ENCODE measurements at regions not wholly inside any gene's neighbourhood (a gene's known extent, or its start where the extent isn't known, plus 50 kb on each side); places are given as distances from the start of the nearest gene placed in this dataset.

DNA sequence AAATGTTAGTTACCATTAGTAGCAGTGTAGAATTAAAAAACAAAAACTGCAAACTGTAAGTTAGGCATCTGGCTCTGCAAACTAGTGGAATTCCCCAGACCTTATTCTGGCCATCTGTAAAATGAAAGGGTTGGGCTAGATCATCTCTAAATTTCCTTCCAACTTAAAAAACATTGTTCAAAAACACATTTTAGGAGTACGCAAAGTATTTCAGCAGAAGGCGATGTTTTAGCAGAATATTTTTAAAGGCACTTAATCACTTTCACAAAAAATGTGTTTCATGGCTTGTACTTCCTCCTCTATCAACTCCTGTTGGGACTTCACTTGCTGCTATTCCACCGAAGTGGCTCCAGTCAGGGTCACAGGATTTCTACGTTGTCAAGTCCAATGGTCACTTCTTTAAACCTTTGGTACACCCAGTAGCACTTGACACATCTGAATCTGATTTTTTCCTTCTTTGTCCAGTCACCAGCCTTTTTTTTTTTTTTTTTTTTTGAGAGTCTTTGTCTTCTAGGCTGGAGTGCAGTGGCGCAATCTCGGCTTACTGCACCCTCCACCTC is 169.0 kb downstream of the AHR start:
- H3K9me3 Mint-ChIP-seq (ENCODE audit: insufficient read depth): no peaks in the 10 kb centered on the region
- POLR2A ChIA-PET: no interaction called here
- CTCF ChIA-PET: no interaction called here

DNA sequence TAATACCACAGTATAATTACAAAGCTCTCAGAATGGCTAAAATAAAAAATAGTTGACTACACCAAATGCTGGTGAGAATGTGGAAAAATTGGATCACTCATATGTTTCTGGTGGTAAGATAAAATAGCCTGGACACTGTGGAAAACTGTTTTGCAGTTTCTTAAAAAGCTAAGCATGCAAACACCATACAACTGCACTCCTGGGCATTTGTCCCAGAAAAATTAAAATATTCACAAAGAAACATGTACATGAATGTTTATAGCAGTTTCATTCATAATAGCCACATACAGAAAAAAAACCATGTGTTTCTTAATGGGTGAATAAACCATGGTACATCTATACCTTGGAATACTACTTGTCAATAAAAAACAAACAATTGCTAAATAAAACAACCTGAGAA is 172.9 kb downstream of the AHR start:
- ATAC-seq: no peak
- peaks cover 3% of the 10 kb centered on the region for H3K4me1 Mint-ChIP-seq (ENCODE audit: low read depth)
- H3K4me3 Mint-ChIP-seq: no peak overlapping the region
- ChIA-PET POLR2A (no interaction called here), CTCF (no interaction called here)
- no peak for DNase-seq
- no peak overlapping the region for H3K27ac Mint-ChIP-seq
- peaks cover 9% of the 10 kb centered on the region for H3K27me3 Mint-ChIP-seq (ENCODE audit: low read depth)
- no peaks in the 10 kb centered on the region for H3K9me3 Mint-ChIP-seq (ENCODE audit: insufficient read depth)
- H3K36me3 Mint-ChIP-seq (ENCODE audit: low read depth): no peaks in the 10 kb centered on the region

More for the DNA sequence above, 169.0 kb downstream of the AHR start:
- ATAC-seq (no peak), DNase-seq (no peak)
- Mint-ChIP-seq H3K4me1 (ENCODE audit: low read depth) (peaks cover 20% of the 10 kb centered on the region), H3K27ac (no peak overlapping the region), H3K27me3 (ENCODE audit: low read depth) (peaks cover 11% of the 10 kb centered on the region), H3K4me3 (no peak overlapping the region), H3K36me3 (ENCODE audit: low read depth) (no peaks in the 10 kb centered on the region)

DNA sequence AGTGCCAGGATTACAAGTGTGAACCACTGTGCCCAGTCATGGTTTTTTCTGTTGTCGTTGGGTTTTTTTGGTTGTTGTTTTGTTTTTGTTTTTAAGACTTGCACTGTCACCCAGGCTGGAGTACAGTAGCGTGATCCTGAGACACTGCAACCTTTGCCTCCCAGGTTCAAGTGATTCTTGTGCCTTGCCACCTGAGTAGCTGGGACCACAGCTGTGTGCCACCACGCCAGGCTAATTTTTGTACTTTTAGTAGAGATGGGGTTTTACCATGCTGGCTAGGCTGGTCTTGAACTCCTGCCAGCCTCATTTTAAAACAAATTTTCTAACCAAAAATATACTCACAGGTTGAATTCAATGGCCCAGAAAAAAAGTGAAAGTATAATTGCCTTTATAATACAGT is 174.1 kb downstream of the AHR start:
- Mint-ChIP-seq H3K4me3 (no peak overlapping the region), H3K27ac (no peak overlapping the region), H3K9me3 (ENCODE audit: insufficient read depth) (no peaks in the 10 kb centered on the region), H3K27me3 (ENCODE audit: low read depth) (peaks cover 9% of the 10 kb centered on the region), H3K4me1 (ENCODE audit: low read depth) (no peaks in the 10 kb centered on the region), H3K36me3 (ENCODE audit: low read depth) (no peaks in the 10 kb centered on the region)
- POLR2A ChIA-PET: no interaction called here
- ATAC-seq (no peak), DNase-seq (no peak)
- CTCF ChIA-PET: no interaction called here

DNA sequence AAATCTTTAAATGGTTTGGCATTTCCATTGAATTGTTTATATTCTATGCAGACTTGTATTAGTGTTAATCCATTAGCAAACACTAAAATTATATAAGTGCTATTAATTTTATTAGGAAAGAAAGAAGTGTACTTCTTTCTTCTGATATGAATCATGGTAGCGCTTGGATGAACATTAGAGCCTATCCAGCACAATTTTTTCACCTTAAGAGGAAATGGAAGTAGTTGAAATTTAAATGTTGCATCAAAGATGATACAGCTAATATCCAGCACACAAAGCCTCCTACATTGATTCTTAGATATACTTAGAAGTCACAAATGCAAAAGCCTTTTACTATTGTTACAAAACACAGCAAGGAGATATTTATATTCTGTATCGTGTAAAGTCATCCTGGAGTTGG is 174.5 kb downstream of the AHR start:
- Mint-ChIP-seq H3K27ac (no peak overlapping the region), H3K27me3 (ENCODE audit: low read depth) (peaks cover 9% of the 10 kb centered on the region), H3K4me1 (ENCODE audit: low read depth) (no peaks in the 10 kb centered on the region), H3K4me3 (no peak overlapping the region), H3K9me3 (ENCODE audit: insufficient read depth) (no peaks in the 10 kb centered on the region), H3K36me3 (ENCODE audit: low read depth) (no peaks in the 10 kb centered on the region)
- POLR2A ChIA-PET: no interaction called here
- DNase-seq (no peak), ATAC-seq (no peak)
- CTCF ChIA-PET: no interaction called here

DNA sequence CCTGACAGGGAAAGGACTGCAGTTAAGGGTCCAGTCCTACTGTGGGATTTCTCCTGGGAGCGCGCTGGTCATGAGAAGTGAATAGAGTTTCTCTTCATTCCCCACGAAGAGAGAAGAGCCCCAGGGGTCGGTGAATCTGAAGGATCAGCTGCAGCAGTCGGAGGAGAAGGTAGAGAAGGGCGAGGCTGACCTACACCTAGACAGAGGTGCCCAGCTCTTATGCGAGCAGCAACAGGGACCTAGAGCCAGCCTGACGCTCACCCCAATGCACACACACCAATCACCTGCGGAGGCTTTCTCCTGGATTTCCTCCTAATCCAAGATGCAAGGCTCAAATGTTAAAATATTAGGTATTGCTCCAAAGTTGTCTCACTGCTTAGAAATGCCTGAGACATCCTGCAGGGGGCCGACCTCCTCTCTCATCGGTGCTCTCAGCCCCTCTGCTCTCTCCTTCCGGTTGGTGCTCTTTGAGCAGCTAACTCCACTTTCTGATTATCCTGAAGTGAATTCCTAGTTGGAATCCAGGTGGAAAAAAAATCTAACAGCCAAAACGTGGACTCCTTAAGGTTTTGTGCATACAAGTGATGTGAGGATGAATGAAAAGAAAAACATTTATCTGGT is 176.4 kb downstream of the AHR start:
- no peak overlapping the region for H3K4me3 Mint-ChIP-seq
- DNase-seq: no peak
- ChIA-PET CTCF (no interaction called here), POLR2A (no interaction called here)
- no peaks in the 10 kb centered on the region for H3K36me3 Mint-ChIP-seq (ENCODE audit: low read depth)
- peaks cover 9% of the 10 kb centered on the region for H3K27me3 Mint-ChIP-seq (ENCODE audit: low read depth)
- no peaks in the 10 kb centered on the region for H3K4me1 Mint-ChIP-seq (ENCODE audit: low read depth)
- no peak for ATAC-seq
- no peak overlapping the region for H3K27ac Mint-ChIP-seq
- H3K9me3 Mint-ChIP-seq (ENCODE audit: insufficient read depth): no peaks in the 10 kb centered on the region

GRCh38 chr7:17477182-17477581 is 178.7 kb downstream of the AHR start:
- Mint-ChIP-seq H3K4me1 (ENCODE audit: low read depth) (no peaks in the 10 kb centered on the region), H3K27ac (no peak overlapping the region), H3K4me3 (no peak overlapping the region), H3K36me3 (ENCODE audit: low read depth) (no peaks in the 10 kb centered on the region), H3K27me3 (ENCODE audit: low read depth) (peaks cover 5% of the 10 kb centered on the region), H3K9me3 (ENCODE audit: insufficient read depth) (no peaks in the 10 kb centered on the region)
- ChIA-PET CTCF (no interaction called here), POLR2A (no interaction called here)
- ATAC-seq (no peak), DNase-seq (no peak)

- Mint-ChIP-seq H3K27ac (no peak overlapping the region), H3K36me3 (ENCODE audit: low read depth) (no peaks in the 10 kb centered on the region), H3K9me3 (ENCODE audit: insufficient read depth) (no peaks in the 10 kb centered on the region), H3K27me3 (ENCODE audit: low read depth) (peaks cover 3% of the 10 kb centered on the region), H3K4me1 (ENCODE audit: low read depth) (no peaks in the 10 kb centered on the region), H3K4me3 (no peak overlapping the region)
- ATAC-seq (no peak), DNase-seq (no peak)
- ChIA-PET CTCF (no interaction called here), POLR2A (no interaction called here)
Observed at GRCh38 chr7:17481118-17481517, 182.7 kb downstream of the AHR start.

- Mint-ChIP-seq H3K36me3 (ENCODE audit: low read depth) (no peaks in the 10 kb centered on the region), H3K4me3 (no peak overlapping the region), H3K27ac (no peak overlapping the region), H3K4me1 (ENCODE audit: low read depth) (no peaks in the 10 kb centered on the region), H3K9me3 (ENCODE audit: insufficient read depth) (no peaks in the 10 kb centered on the region), H3K27me3 (ENCODE audit: low read depth) (no peaks in the 10 kb centered on the region)
- CTCF ChIA-PET: no interaction called here
- POLR2A ChIA-PET: no interaction called here
- no peak for DNase-seq
- no peak for ATAC-seq
Observed at GRCh38 chr7:17485368-17485767, 186.9 kb downstream of the AHR start.

GRCh38 chr7:17485904-17486303 is 187.5 kb downstream of the AHR start:
- Mint-ChIP-seq H3K27ac (no peak overlapping the region), H3K4me1 (ENCODE audit: low read depth) (peaks cover under 1% of the 10 kb centered on the region), H3K27me3 (ENCODE audit: low read depth) (no peaks in the 10 kb centered on the region), H3K9me3 (ENCODE audit: insufficient read depth) (no peaks in the 10 kb centered on the region), H3K4me3 (no peak overlapping the region), H3K36me3 (ENCODE audit: low read depth) (no peaks in the 10 kb centered on the region)
- ChIA-PET POLR2A (no interaction called here), CTCF (no interaction called here)
- no peak for DNase-seq
- ATAC-seq: no peak

- Mint-ChIP-seq H3K27me3 (ENCODE audit: low read depth) (no peaks in the 10 kb centered on the region), H3K36me3 (ENCODE audit: low read depth) (no peaks in the 10 kb centered on the region)
Observed at GRCh38 chr7:17486835-17487234, 188.4 kb downstream of the AHR start.

DNA sequence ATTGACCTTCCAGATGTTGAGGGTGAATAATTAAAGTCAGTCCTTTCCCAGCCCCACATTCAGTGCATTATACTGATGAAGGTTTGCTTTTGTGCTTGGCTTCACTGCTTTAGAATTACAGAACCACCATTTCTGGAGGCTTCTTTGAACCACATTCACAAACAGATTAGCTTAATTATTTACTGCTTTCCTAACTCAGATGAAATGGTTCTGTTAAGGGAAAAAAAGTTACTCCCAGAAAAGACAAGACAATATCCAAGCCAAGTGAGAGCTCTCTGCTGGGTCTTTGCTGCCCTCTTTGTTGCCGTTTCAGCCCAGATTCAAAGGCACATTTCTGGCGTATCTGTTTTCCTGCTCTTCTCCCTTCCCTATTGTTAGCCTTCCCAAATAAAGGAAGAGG is 188.9 kb downstream of the AHR start:
- Mint-ChIP-seq H3K27me3 (ENCODE audit: low read depth) (peaks cover 2% of the 10 kb centered on the region), H3K9me3 (ENCODE audit: insufficient read depth) (no peaks in the 10 kb centered on the region), H3K4me1 (ENCODE audit: low read depth) (peaks cover 2% of the 10 kb centered on the region), H3K36me3 (ENCODE audit: low read depth) (no peaks in the 10 kb centered on the region), H3K27ac (no peak overlapping the region), H3K4me3 (no peak overlapping the region)
- CTCF ChIA-PET: no interaction called here
- DNase-seq (no peak), ATAC-seq (no peak)
- POLR2A ChIA-PET: no interaction called here

More at GRCh38 chr7:17486835-17487234, 188.4 kb downstream of the AHR start:
- no peak for DNase-seq
- H3K4me1 Mint-ChIP-seq (ENCODE audit: low read depth): peaks cover 2% of the 10 kb centered on the region
- ChIA-PET POLR2A (no interaction called here), CTCF (no interaction called here)
- H3K9me3 Mint-ChIP-seq (ENCODE audit: insufficient read depth): no peaks in the 10 kb centered on the region
- H3K4me3 Mint-ChIP-seq: no peak overlapping the region
- ATAC-seq: no peak
- H3K27ac Mint-ChIP-seq: no peak overlapping the region

DNA sequence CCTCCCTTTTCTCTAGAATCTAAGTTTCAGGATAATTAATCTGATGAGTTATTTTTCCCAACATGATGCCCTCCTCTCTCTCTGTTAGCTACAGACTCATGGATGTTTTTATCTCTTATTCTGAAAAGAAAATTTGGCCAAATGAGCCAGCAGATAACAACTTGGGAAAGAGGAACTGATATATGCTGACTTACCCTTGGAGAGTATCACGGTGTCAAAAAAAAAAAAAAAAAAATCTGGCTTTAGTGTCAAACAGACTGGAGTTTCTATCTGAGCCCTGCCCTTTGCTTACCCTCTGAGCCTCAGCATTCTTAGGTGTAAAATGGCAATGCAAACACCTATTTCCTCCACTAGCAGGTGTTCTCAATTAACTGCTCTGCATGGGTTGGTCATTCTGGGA is 190.4 kb downstream of the AHR start:
- Mint-ChIP-seq H3K27ac (no peak overlapping the region), H3K4me1 (ENCODE audit: low read depth) (peaks cover 2% of the 10 kb centered on the region), H3K36me3 (ENCODE audit: low read depth) (no peaks in the 10 kb centered on the region), H3K4me3 (no peak overlapping the region), H3K9me3 (ENCODE audit: insufficient read depth) (no peaks in the 10 kb centered on the region), H3K27me3 (ENCODE audit: low read depth) (peaks cover 5% of the 10 kb centered on the region)
- ATAC-seq (no peak), DNase-seq (no peak)
- CTCF ChIA-PET: no interaction called here
- POLR2A ChIA-PET: no interaction called here

- ATAC-seq (no peak), DNase-seq (no peak)
- POLR2A ChIA-PET: no interaction called here
- no peak overlapping the region for H3K27ac Mint-ChIP-seq
- CTCF ChIA-PET: interaction anchor here (1.1 kb wide), 1 partner anchor 9 kb away, joined by 3 read pairs; no protein-coding TSS in a partner anchor
- no peaks in the 10 kb centered on the region for H3K9me3 Mint-ChIP-seq (ENCODE audit: insufficient read depth)
- H3K27me3 Mint-ChIP-seq (ENCODE audit: low read depth): peaks cover 5% of the 10 kb centered on the region
- peaks cover 2% of the 10 kb centered on the region for H3K4me1 Mint-ChIP-seq (ENCODE audit: low read depth)
- no peaks in the 10 kb centered on the region for H3K36me3 Mint-ChIP-seq (ENCODE audit: low read depth)
- H3K4me3 Mint-ChIP-seq: no peak overlapping the region
Observed at GRCh38 chr7:17489961-17490360, 191.5 kb downstream of the AHR start.

Measured in activated CD8-positive, alpha-beta T cell treated with anti-CD3 and anti-CD28 coated beads, Interleukin-2, amount 10 ng/mL, durations not matched to agents 7 days and 5 days (primary cell).